Colonic mucosa (tissue), 4 donors: ENCODE measurements at regions not wholly inside any gene's neighbourhood (a gene's known extent, or its start where the extent isn't known, plus 50 kb on each side); places are given as distances from the start of the nearest gene placed in this dataset.

Experiments
- DNase-seq: peaks from one replicate; pipeline ENCODE4 v3.0.0-alpha.2; 2020
- H3K27ac ChIP-seq: fragments of 200-600 bp; one replicate; pipeline ENCODE4 v1.8.0; 2021
- H3K27me3 ChIP-seq: fragments of 200-600 bp; one replicate; pipeline ENCODE4 v1.8.0; 2021
- H3K36me3 ChIP-seq: fragments of 200-600 bp; one replicate; pipeline ENCODE4 v1.8.0; 2021
- H3K4me1 ChIP-seq: fragments of 200-600 bp; one replicate; pipeline ENCODE4 v1.8.0; 2021; ENCODE audit warnings: mild to moderate bottlenecking
- H3K4me3 ChIP-seq: fragments of 200-600 bp; one replicate; pipeline ENCODE4 v1.8.0; 2021
- H3K9ac ChIP-seq, 2 donors: one replicate each; pipeline ENCODE4 v1.7.0; 2013; ENCODE audit warnings: control low read depth in 2 of 2, low read depth in 2 of 2, low read length in 2 of 2
- H3K9me3 ChIP-seq: fragments of 200-600 bp; one replicate; pipeline ENCODE4 v1.8.0; 2021
- CTCF ChIP-seq: fragments of 200-600 bp; IDR thresholded peaks from one replicate; pipeline ENCODE4 v1.8.0; 2022; ENCODE audit warnings: antibody characterized with exemption, mild to moderate bottlenecking
- intact Hi-C: fragments of 100-400 bp; cut with DNase I; formaldehyde crosslinking; loops from one replicate; pipeline ENCODE4 v1.14.1; 2022
- donor health status: healthy.
- donor health status: DM: no; HTN: no; CAD: no.
- donor health status: DM: no; HTN: no; CAD: no.

GRCh38 chr12:67370979-67371378 lies 101.8 kb downstream of the CAND1 start:
- Histone ChIP-seq H3K4me3 (no peak overlapping the region), H3K27me3 (no peaks in the 10 kb centered on the region), H3K27ac (no peak overlapping the region), H3K36me3 (no peaks in the 10 kb centered on the region), H3K9ac (no peak overlapping the region), H3K4me1 (no peaks in the 10 kb centered on the region), H3K9me3 (no peaks in the 10 kb centered on the region)
- DNase-seq: no peak
- intact Hi-C loops: no loop called here
- no peak for TF ChIP-seq CTCF

GRCh38 chr12:67377021-67377420 lies 107.9 kb downstream of the CAND1 start:
- H3K9me3 ChIP-seq: no peaks in the 10 kb centered on the region
- H3K4me3 ChIP-seq: no peak overlapping the region
- no peak overlapping the region for H3K9ac ChIP-seq
- intact Hi-C loops: no loop called here
- DNase-seq: no peak
- no peaks in the 10 kb centered on the region for H3K36me3 ChIP-seq
- no peaks in the 10 kb centered on the region for H3K27me3 ChIP-seq
- TF ChIP-seq CTCF: no peak
- H3K27ac ChIP-seq: no peak overlapping the region
- H3K4me1 ChIP-seq: no peaks in the 10 kb centered on the region

- Histone ChIP-seq H3K4me3 (no peak overlapping the region), H3K9ac (no peak overlapping the region), H3K9me3 (no peaks in the 10 kb centered on the region), H3K36me3 (no peaks in the 10 kb centered on the region), H3K27ac (no peak overlapping the region), H3K27me3 (no peaks in the 10 kb centered on the region), H3K4me1 (no peaks in the 10 kb centered on the region)
- no peak for TF ChIP-seq CTCF
- intact Hi-C loops: no loop called here
- no peak for DNase-seq
Observed at GRCh38 chr12:67377541-67377940, 108.4 kb downstream of the CAND1 start.

- Histone ChIP-seq H3K27me3 (no peaks in the 10 kb centered on the region), H3K4me3 (no peak overlapping the region), H3K27ac (no peak overlapping the region), H3K9ac (no peak overlapping the region), H3K9me3 (no peaks in the 10 kb centered on the region), H3K36me3 (no peaks in the 10 kb centered on the region), H3K4me1 (no peaks in the 10 kb centered on the region)
- intact Hi-C loops: no loop called here
- TF ChIP-seq CTCF: no peak
- DNase-seq: no peak
Observed at GRCh38 chr12:67382241-67382871, 113.2 kb downstream of the CAND1 start.

GRCh38 chr12:67386869-67387565 lies 117.9 kb downstream of the CAND1 start:
- Histone ChIP-seq H3K4me3 (no peak overlapping the region), H3K27ac (no peak overlapping the region), H3K36me3 (no peaks in the 10 kb centered on the region), H3K9me3 (no peaks in the 10 kb centered on the region), H3K4me1 (no peaks in the 10 kb centered on the region), H3K9ac (no peak overlapping the region), H3K27me3 (no peaks in the 10 kb centered on the region)
- intact Hi-C loops: no loop called here
- TF ChIP-seq CTCF: no peak
- DNase-seq: no peak
